OCI-LY3 (cell line): ENCODE measurements at regions not wholly inside any gene's neighbourhood (a gene's known extent, or its start where the extent isn't known, plus 50 kb on each side); places are given as distances from the start of the nearest gene placed in this dataset.

Experiments
- EZH2phosphoT487 ChIP-seq: fragments of 200-600 bp; shearing (Covaris generic); IDR thresholded peaks from 2 replicates; pipeline ENCODE4 v1.6.1; 2018; ENCODE audit warnings: antibody characterized with exemption, mixed run types, low read depth
- TF ChIP-seq, protein P1 (sequence below): fragments of 200-600, 300-600 bp; sonication (generic); IDR thresholded peaks from 2 replicates; pipeline ENCODE4 v1.5.1; 2014; ENCODE audit warnings: antibody characterized with exemption, low read length, low read depth

DNA sequence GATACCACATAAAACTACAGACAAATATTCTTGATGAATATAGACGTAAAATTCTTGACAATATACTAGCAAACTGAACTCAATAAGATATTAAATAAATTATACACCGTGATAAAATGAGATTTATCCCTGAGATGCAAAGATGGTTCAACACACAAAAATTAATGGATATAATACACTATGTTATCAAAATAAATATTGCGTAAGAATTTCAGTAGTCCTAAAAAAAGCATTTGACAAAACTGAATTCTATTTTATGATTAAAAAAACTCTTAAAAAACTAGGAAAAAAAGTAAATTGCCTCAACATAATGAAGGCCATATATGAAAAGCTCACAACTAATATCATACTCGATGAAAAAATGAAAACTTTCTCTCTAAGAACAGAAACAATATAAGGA lies 472.3 kb upstream of the GRIA1 start:
- TF ChIP-seq, protein P1, sequence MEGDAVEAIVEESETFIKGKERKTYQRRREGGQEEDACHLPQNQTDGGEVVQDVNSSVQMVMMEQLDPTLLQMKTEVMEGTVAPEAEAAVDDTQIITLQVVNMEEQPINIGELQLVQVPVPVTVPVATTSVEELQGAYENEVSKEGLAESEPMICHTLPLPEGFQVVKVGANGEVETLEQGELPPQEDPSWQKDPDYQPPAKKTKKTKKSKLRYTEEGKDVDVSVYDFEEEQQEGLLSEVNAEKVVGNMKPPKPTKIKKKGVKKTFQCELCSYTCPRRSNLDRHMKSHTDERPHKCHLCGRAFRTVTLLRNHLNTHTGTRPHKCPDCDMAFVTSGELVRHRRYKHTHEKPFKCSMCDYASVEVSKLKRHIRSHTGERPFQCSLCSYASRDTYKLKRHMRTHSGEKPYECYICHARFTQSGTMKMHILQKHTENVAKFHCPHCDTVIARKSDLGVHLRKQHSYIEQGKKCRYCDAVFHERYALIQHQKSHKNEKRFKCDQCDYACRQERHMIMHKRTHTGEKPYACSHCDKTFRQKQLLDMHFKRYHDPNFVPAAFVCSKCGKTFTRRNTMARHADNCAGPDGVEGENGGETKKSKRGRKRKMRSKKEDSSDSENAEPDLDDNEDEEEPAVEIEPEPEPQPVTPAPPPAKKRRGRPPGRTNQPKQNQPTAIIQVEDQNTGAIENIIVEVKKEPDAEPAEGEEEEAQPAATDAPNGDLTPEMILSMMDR, result no peak
- no peak for TF ChIP-seq EZH2phosphoT487
